GM12874 (cell line): ENCODE measurements at regions not wholly inside any gene's neighbourhood (a gene's known extent, or its start where the extent isn't known, plus 50 kb on each side); places are given as distances from the start of the nearest gene placed in this dataset.

Source experiments
- CTCF ChIP-seq: IDR thresholded peaks from 2 replicates; pipeline ENCODE4 v1.5.1; 2011; ENCODE audit warnings: low read depth, mild to moderate bottlenecking, control low read depth, low read length, moderate library complexity; ENCODE audit not compliant: insufficient read depth

GRCh38 chr5:135279328-135279727 is 119.7 kb downstream of the MACROH2A1 start:
- TF ChIP-seq CTCF: no peak

- no peak for TF ChIP-seq CTCF
Observed at GRCh38 chr5:135276151-135276550, 122.9 kb downstream of the MACROH2A1 start.

- no peak for TF ChIP-seq CTCF
Observed at GRCh38 chr5:135273212-135273611, 125.8 kb downstream of the MACROH2A1 start.

- no peak for TF ChIP-seq CTCF
Observed at GRCh38 chr5:135272311-135272805, 126.7 kb downstream of the MACROH2A1 start.

GRCh38 chr5:135271533-135272310 is 127.3 kb downstream of the MACROH2A1 start:
- TF ChIP-seq CTCF: no peak

- TF ChIP-seq CTCF: no peak
Observed at GRCh38 chr5:135269931-135270421, 129.1 kb downstream of the MACROH2A1 start.

- no peak for TF ChIP-seq CTCF
Observed at GRCh38 chr5:135269199-135269598, 129.8 kb downstream of the MACROH2A1 start.
